Eye (tissue), 1 donor: ENCODE measurements at regions not wholly inside any gene's neighbourhood (a gene's known extent, or its start where the extent isn't known, plus 50 kb on each side); places are given as distances from the start of the nearest gene placed in this dataset.
"Not testable (repeated sequence)": the region's sequence is repeated elsewhere in the genome, so short reads cannot be mapped to it uniquely, and the experiment has no call there.

ENCODE experiments used
- DNase-seq: peaks from one replicate; pipeline ENCODE4 v3.0.0-alpha.2; 2015

- not testable (repeated sequence) for DNase-seq
These were observed 184.1 kb upstream of the SLC35B3 start for GRCh38 chr6:8619408-8619807.

- no peak for DNase-seq
These were observed 173.4 kb upstream of the SLC35B3 start for GRCh38 chr6:8608737-8609136.

- peak; percentile 48 for DNase-seq
These were observed 154.8 kb upstream of the SLC35B3 start for GRCh38 chr6:8589941-8590729.

GRCh38 chr6:8588176-8588575, 152.8 kb upstream of the SLC35B3 start:
- DNase-seq, result no peak

- DNase-seq, result no peak
These were observed 147.9 kb upstream of the SLC35B3 start for GRCh38 chr6:8583291-8583690.

GRCh38 chr6:8579372-8579771, 144.0 kb upstream of the SLC35B3 start:
- peak; percentile 4 for DNase-seq

GRCh38 chr6:8578006-8578405, 142.7 kb upstream of the SLC35B3 start:
- DNase-seq, result peak; percentile 42

GRCh38 chr6:8574749-8575468, 139.6 kb upstream of the SLC35B3 start:
- DNase-seq, result no peak

GRCh38 chr6:8574311-8574710, 139.0 kb upstream of the SLC35B3 start:
- no peak for DNase-seq

GRCh38 chr6:8570256-8570920, 135.0 kb upstream of the SLC35B3 start:
- DNase-seq, result no peak

GRCh38 chr6:8562125-8562524, 126.8 kb upstream of the SLC35B3 start:
- DNase-seq, result peak; percentile 63

GRCh38 chr6:8558953-8559352, 123.6 kb upstream of the SLC35B3 start:
- no peak for DNase-seq

GRCh38 chr6:8557014-8557748, 121.8 kb upstream of the SLC35B3 start:
- DNase-seq, result no peak

GRCh38 chr6:8556370-8557013, 121.1 kb upstream of the SLC35B3 start:
- DNase-seq, result no peak

- DNase-seq, result no peak
These were observed 116.6 kb upstream of the SLC35B3 start for GRCh38 chr6:8551993-8552392.

- DNase-seq, result no peak
These were observed 116.0 kb upstream of the SLC35B3 start for GRCh38 chr6:8551386-8551785.

- DNase-seq, result no peak
These were observed 113.9 kb upstream of the SLC35B3 start for GRCh38 chr6:8549074-8549790.

- DNase-seq, result no peak
These were observed 111.2 kb upstream of the SLC35B3 start for GRCh38 chr6:8546496-8546895.

- DNase-seq, result no peak
These were observed 110.0 kb upstream of the SLC35B3 start for GRCh38 chr6:8545336-8545735.

- no peak for DNase-seq
These were observed 108.4 kb upstream of the SLC35B3 start for GRCh38 chr6:8543714-8544113.

GRCh38 chr6:8539453-8539852, 104.1 kb upstream of the SLC35B3 start:
- no peak for DNase-seq

- no peak for DNase-seq
These were observed 100.8 kb upstream of the SLC35B3 start for GRCh38 chr6:8536122-8536521.
